ENCODE measurements at regions not wholly inside any gene's neighbourhood (a gene's known extent, or its start where the extent isn't known, plus 50 kb on each side); places are given as distances from the start of the nearest gene placed in this dataset.

DNA sequence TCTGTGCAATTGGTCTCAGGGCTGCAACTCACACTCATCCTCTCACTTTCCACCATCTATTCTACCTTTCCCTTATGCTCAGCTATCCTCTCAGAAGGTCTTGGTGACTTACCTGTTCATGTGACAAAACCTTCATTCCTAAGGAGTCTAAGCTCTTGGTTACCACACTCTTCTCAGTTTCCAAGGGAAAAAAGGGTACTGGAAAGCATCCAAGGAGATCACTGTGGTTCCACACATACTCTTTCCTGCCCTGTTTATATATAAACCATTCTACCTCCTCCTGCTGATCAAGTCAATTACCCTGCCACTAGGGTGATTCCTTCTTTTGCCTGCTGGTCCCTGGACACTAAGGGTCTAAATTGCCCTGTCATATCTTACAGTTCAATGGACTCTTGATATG is 57.2 kb upstream of the MAML3 start:
- no peak for DNase-seq

DNA sequence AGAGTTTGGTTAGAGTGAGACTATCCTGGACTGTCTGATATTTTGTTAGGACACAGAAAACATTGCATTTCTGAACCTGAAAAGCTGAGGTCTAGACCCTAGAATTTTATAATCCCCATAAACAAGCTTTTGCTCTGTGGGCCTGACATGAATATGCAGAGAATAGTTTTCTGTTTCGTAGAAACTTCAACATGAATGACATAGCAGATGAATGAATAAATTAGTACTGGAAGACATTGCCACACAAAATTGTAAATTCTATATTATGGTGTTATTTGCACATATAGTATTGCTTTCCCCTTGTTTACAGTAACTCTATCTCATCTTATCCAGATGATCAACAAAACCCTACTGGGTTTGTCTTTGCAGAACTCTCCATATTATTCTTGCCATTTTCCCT is 54.9 kb upstream of the MAML3 start:
- DNase-seq, result no peak
